Lung (tissue), 11 donors: ENCODE measurements at regions not wholly inside any gene's neighbourhood (a gene's known extent, or its start where the extent isn't known, plus 50 kb on each side); places are given as distances from the start of the nearest gene placed in this dataset.
A peak's percentile ranks its signal among the peaks of the same experiment; 100 is the strongest.

Source experiments
- ATAC-seq: fragments of 200-7000 bp; cut with Tn5 transposase; one replicate; pipeline ENCODE4 v1.9.1; 2020; ENCODE audit warnings: moderate number of reproducible peaks; ENCODE audit not compliant: insufficient read depth, low FRiP score
- DNase-seq, 3 donors: peaks; one replicate each; pipeline ENCODE4 v3.0.0-alpha.2; 2013 to 2017
- H3K27ac ChIP-seq, 2 donors: one replicate each; pipeline ENCODE4 v1.5.1; 2013; ENCODE audit warnings: mild to moderate bottlenecking in 2 of 2, moderate library complexity in 2 of 2, control low read depth in 1 of 2, inconsistent platforms in 1 of 2, low read depth in 1 of 2, low read length in 1 of 2
- H3K27me3 ChIP-seq, 3 donors: one replicate each; pipeline ENCODE4 v1.5.1; 2013; ENCODE audit warnings: low read length in 2 of 3; ENCODE audit not compliant: control insufficient read depth in 3 of 3, insufficient read depth in 3 of 3
- H3K36me3 ChIP-seq, 4 donors: one replicate each; pipeline ENCODE4 v1.5.1; 2013; ENCODE audit warnings: low read length in 4 of 4, mild to moderate bottlenecking in 1 of 4, moderate library complexity in 1 of 4; ENCODE audit not compliant: control insufficient read depth in 4 of 4, insufficient read depth in 4 of 4
- H3K4me1 ChIP-seq, 5 donors: one replicate each; pipeline ENCODE4 v1.5.1; 2013; ENCODE audit warnings: low read length in 5 of 5, mild to moderate bottlenecking in 2 of 5, moderate library complexity in 1 of 5; ENCODE audit not compliant: control insufficient read depth in 5 of 5, insufficient read depth in 5 of 5
- H3K4me3 ChIP-seq: one replicate; pipeline ENCODE4 v1.5.1; 2013; ENCODE audit warnings: mild to moderate bottlenecking, control low read depth, moderate library complexity
- H3K9ac ChIP-seq, 2 donors: one replicate each; pipeline ENCODE4 v1.5.1; 2013; ENCODE audit warnings: low read length in 2 of 2, control low read depth in 1 of 2; ENCODE audit not compliant: insufficient read depth in 1 of 2
- H3K9me3 ChIP-seq, 4 donors: one replicate each; pipeline ENCODE4 v1.5.1; 2013; ENCODE audit warnings: low read length in 3 of 4, mild to moderate bottlenecking in 1 of 4, moderate library complexity in 1 of 4; ENCODE audit not compliant: control insufficient read depth in 4 of 4, insufficient read depth in 3 of 4
- CTCF ChIP-seq: IDR thresholded peaks from 2 replicates; pipeline ENCODE4 v1.5.1; 2012; ENCODE audit warnings: mild to moderate bottlenecking; ENCODE audit errors: control extremely low read depth, extremely low read depth
- WGBS, 2 donors: extraction: QIAGEN DNeasy Blood & Tissue Kit; methylation state at CpG; one replicate each; pipeline ENCODE4 v1.1.7; 2013; 5-methylcytosine and 5-hydroxymethylcytosine counted together
- donor health status: control.
- donor health status: control.
- donor health status: Bipolar disorder and iron deficiency.
- donor health status: healthy.
- donor health status: DM: yes; HTN: yes; CAD: no.

GRCh38 chr3:24829629-24830229 lies 335.1 kb upstream of the THRB start:
- Histone ChIP-seq H3K9me3 (peaks cover 0 to 3% (median 0%) of the 10 kb centered on the region in 4 donors), H3K9ac (peak overlapping the region in 1 of 2 donors; percentile 18), H3K36me3 (no peaks in the 10 kb centered on the region), H3K27ac (no peak overlapping the region), H3K4me1 (peaks cover 0 to 18% (median 0%) of the 10 kb centered on the region in 5 donors), H3K4me3 (peak overlapping the region; percentile 43), H3K27me3 (peaks cover 0 to 9% (median 0%) of the 10 kb centered on the region in 3 donors)
- DNase-seq (peak; percentile 47 to 65 (median 63)), ATAC-seq (peak; percentile 83)
- TF ChIP-seq CTCF, result no peak
- 0 to 2% methylated on average over 37 of the region's 37 CpGs for WGBS, 2 donors

GRCh38 chr3:24830230-24831152 lies 335.8 kb upstream of the THRB start:
- no peak for TF ChIP-seq CTCF
- peaks cover 0 to 18% (median 0%) of the 10 kb centered on the region in 5 donors for H3K4me1 ChIP-seq
- H3K9me3 ChIP-seq, result peaks cover 0 to 3% (median 0%) of the 10 kb centered on the region in 4 donors
- H3K9ac ChIP-seq, result no peak overlapping the region
- H3K27ac ChIP-seq, result no peak overlapping the region
- peak overlapping the region; percentile 43 for H3K4me3 ChIP-seq
- H3K27me3 ChIP-seq, result peaks cover 0 to 7% (median 0%) of the 10 kb centered on the region in 3 donors
- WGBS, 2 donors, result 12 to 13% methylated on average over 28 to 35 of the region's 35 CpGs
- H3K36me3 ChIP-seq, result no peaks in the 10 kb centered on the region
- DNase-seq, result peak; percentile 44 to 58 (median 53)
- ATAC-seq, result no peak

GRCh38 chr3:24831221-24831620 lies 336.6 kb upstream of the THRB start:
- DNase-seq, result no peak
- peaks cover 0 to 18% (median 0%) of the 10 kb centered on the region in 5 donors for H3K4me1 ChIP-seq
- H3K9me3 ChIP-seq, result peaks cover 0 to 3% (median 0%) of the 10 kb centered on the region in 4 donors
- H3K27me3 ChIP-seq, result peaks cover 0 to 7% (median 0%) of the 10 kb centered on the region in 3 donors
- no peak overlapping the region for H3K9ac ChIP-seq
- no peak for TF ChIP-seq CTCF
- no peaks in the 10 kb centered on the region for H3K36me3 ChIP-seq
- H3K27ac ChIP-seq, result no peak overlapping the region
- ATAC-seq, result no peak
- no peak overlapping the region for H3K4me3 ChIP-seq
- WGBS, 2 donors, result 84 to 91% methylated on average over 6 of the region's 6 CpGs
